ENCODE measurements at regions not wholly inside any gene's neighbourhood (a gene's known extent, or its start where the extent isn't known, plus 50 kb on each side); places are given as distances from the start of the nearest gene placed in this dataset.

- TF ChIP-seq CTCF (optimal IDR thresholded peaks at IDR 0.05 in 1 of 3, IDR thresholded peaks at IDR 0.05 in 1 of 3, conservative IDR thresholded peaks at IDR 0.05 in 1 of 3; ENCODE audit: extremely low read depth in 1 of 3, insufficient read depth in 2 of 3, low read length in 3 of 3) (no peak), EZH2 (IDR thresholded peaks at IDR 0.05; ENCODE audit: low read length) (no peak)
Observed at GRCh38 chr12:14252697-14253096, 112.8 kb upstream of the ATF7IP start.
